ENCODE measurements at regions not wholly inside any gene's neighbourhood (a gene's known extent, or its start where the extent isn't known, plus 50 kb on each side); places are given as distances from the start of the nearest gene placed in this dataset.

- no peak overlapping the region for H3K14ac ChIP-seq (ENCODE audit: insufficient read depth, low read length)
- no CpG with 5 or more reads among the region's 2 CpGs for WGBS (ENCODE audit: extremely low coverage, insufficient read length, low lambda C conversion rate)
- H3K18ac ChIP-seq (ENCODE audit: insufficient read length, low read depth, low read length): no peak overlapping the region
- no peak overlapping the region for H3K4ac ChIP-seq (ENCODE audit: low read depth, low read length)
- no peak for TF ChIP-seq CTCF (conservative IDR thresholded peaks at IDR 0.05)
- H3K27ac Mint-ChIP-seq: no peak overlapping the region
- H4K5ac ChIP-seq (ENCODE audit: insufficient read length, low read depth, low read length): no peak overlapping the region
- H3K4me3 Mint-ChIP-seq: no peak overlapping the region
- H3K4me1 Mint-ChIP-seq: no peaks in the 10 kb centered on the region
- H2BK5ac ChIP-seq (ENCODE audit: insufficient read length, low read length): no peak overlapping the region
- no peaks in the 10 kb centered on the region for H4K20me1 ChIP-seq (ENCODE audit: control insufficient read depth, insufficient read depth, insufficient read length)
- no peak overlapping the region for H2BK20ac ChIP-seq (ENCODE audit: low read depth, low read length, poor library complexity, severe bottlenecking)
- no peaks in the 10 kb centered on the region for H3K4me1 ChIP-seq (ENCODE audit: insufficient read depth, low read length)
- no peak overlapping the region for H3K23ac ChIP-seq (ENCODE audit: insufficient read length, low read depth, low read length)
- H2AK5ac ChIP-seq (ENCODE audit: insufficient read length, low read length): no peak overlapping the region
- H3K9me3 Mint-ChIP-seq: no peaks in the 10 kb centered on the region
- H3K23me2 ChIP-seq (ENCODE audit: insufficient read length, low read depth, low read length, poor library complexity, severe bottlenecking): no peaks in the 10 kb centered on the region
- no peak overlapping the region for H2BK120ac ChIP-seq (ENCODE audit: low read depth, low read length, poor library complexity, severe bottlenecking)
- DNase-seq: no peak
- H3K79me2 ChIP-seq (ENCODE audit: insufficient read depth, low read length): no peaks in the 10 kb centered on the region
- no peak overlapping the region for H2BK12ac ChIP-seq (ENCODE audit: insufficient read length, low read depth, low read length)
- H3K27me3 Mint-ChIP-seq (ENCODE audit: low read depth): no peaks in the 10 kb centered on the region
- H3T11ph ChIP-seq (ENCODE audit: low read length): no peak overlapping the region
- H3K36me3 Mint-ChIP-seq (ENCODE audit: insufficient read depth in 1 of 3, low read depth in 3 of 3): no peaks in the 10 kb centered on the region
- no peaks in the 10 kb centered on the region for H3K9me3 ChIP-seq (ENCODE audit: control insufficient read depth, low read depth, low read length)
- no peak overlapping the region for H3K9ac ChIP-seq (ENCODE audit: extremely low read depth, insufficient read length, low read length)
- H3K27me3 ChIP-seq (ENCODE audit: insufficient read depth, low read length): no peaks in the 10 kb centered on the region
- no peak overlapping the region for H2AFZ ChIP-seq (ENCODE audit: low read length)
- H3K56ac ChIP-seq (ENCODE audit: insufficient read length, low read depth, low read length): no peak overlapping the region
- H4K91ac ChIP-seq (ENCODE audit: insufficient read length, low read depth, low read length): no peak overlapping the region
- no peak overlapping the region for H3K27ac ChIP-seq (ENCODE audit: insufficient read length, low read depth, low read length)
- H2BK15ac ChIP-seq (ENCODE audit: low read depth, low read length): no peak overlapping the region
- H3K79me1 ChIP-seq (ENCODE audit: insufficient read depth, low read depth, low read length, poor library complexity, severe bottlenecking): no peaks in the 10 kb centered on the region
- no peak overlapping the region for H3K4me2 ChIP-seq (ENCODE audit: insufficient read depth, insufficient read length, low read length)
- H4K8ac ChIP-seq (replicated peaks; ENCODE audit: insufficient read length, low read depth, low read length): no peak overlapping the region
These were observed 215.5 kb upstream of the POU1F1 start for GRCh38 chr3:87491843-87492242.

All from H9 (cell line).